ENCODE measurements at regions not wholly inside any gene's neighbourhood (a gene's known extent, or its start where the extent isn't known, plus 50 kb on each side); places are given as distances from the start of the nearest gene placed in this dataset.

GRCh38 chr5:74336297-74336696 lies 304.2 kb downstream of the ENC1 start:
- peak; percentile 40 for DNase-seq

- DNase-seq, result no peak
These were observed 305.7 kb downstream of the ENC1 start for GRCh38 chr5:74334762-74335384.

DNA sequence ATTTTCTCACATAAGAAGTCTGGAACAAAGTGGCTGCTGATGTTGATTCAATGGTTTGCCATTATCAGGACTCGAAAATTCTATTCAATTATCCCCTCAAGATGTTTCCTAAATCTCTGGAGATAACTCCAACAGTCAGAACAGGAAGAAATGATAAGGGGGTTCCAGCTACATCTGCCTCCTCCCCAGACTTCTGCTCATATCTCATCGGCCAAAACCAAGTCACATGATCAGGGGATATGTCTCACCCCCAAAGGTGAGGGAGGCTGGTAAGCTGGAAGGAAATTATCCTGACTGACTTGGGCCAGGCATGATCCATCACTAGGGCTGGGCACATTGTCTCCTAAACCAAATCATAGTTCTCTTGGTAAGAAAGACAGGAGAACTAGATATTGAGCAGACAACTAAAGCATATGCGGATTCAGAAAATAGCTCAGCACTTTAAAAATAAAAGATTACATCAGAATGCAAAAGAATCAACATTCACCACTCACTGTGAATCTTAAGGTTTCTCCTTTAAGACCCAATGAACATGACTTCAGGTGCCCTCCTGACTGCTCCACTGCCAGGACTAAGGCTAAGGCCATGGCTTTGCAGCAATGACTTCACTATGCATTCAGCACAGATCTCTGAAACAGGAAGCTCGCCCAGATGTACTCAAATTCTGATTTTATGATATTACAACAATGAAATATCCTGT lies 306.3 kb downstream of the ENC1 start:
- peak; percentile 35 for DNase-seq

DNA sequence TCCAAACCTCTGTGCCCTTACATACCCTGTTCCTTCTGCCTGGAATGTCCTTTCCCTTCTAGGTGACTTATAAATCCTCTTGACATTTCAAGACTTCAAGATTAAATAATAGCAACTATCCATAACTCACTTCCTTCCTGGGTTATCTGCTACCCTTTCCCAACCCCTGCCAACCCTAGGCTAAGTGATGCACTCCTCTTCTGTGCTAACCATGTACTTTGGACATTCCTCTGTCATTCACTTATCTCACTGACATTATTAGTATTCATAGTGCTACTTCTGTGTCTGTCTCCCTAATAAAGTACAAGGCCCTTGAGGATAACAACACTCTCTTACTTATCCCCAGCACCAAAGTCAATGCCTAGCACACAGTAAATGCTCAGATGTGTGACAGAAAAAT lies 307.1 kb downstream of the ENC1 start:
- no peak for DNase-seq

GRCh38 chr5:74332682-74333081 lies 307.8 kb downstream of the ENC1 start:
- no peak for DNase-seq

- no peak for DNase-seq
These were observed 308.5 kb downstream of the ENC1 start for GRCh38 chr5:74332006-74332405.

DNA sequence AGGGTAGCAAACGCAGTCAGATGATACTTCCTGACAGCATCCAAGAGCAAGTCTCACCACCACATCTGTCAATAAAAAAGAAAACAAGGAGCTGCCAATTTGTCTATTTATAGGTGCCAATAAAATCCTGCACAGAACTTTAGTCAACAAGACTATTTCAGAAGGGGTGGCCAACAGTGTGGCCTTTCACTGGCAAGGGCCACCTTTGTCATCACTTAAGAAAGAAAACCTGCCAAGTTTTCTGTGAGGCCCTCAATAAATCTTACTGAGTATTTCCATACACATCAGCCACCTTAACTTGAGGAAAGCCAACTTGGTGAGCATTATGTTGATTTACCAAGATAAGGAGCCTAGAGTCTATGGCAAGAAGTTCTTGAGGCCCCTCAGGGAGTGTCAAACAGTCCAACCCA lies 312.3 kb downstream of the ENC1 start:
- DNase-seq, result no peak

DNA sequence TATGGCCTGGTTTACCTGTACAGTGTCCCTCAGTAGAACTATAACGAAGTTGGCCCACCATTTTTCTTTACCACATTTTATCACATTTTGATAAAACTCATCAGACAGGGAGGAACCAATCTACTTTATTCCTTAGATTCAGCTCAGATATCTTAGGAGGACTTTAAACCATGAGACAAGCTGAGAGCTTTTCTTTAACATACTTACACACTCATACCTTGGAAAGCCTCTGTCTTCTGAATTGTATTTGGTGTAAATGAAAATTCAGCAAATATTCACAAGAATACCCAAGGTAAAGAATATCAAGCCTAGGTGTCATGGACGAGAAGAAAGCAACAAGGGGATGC lies 313.2 kb downstream of the ENC1 start:
- DNase-seq, result no peak

DNA sequence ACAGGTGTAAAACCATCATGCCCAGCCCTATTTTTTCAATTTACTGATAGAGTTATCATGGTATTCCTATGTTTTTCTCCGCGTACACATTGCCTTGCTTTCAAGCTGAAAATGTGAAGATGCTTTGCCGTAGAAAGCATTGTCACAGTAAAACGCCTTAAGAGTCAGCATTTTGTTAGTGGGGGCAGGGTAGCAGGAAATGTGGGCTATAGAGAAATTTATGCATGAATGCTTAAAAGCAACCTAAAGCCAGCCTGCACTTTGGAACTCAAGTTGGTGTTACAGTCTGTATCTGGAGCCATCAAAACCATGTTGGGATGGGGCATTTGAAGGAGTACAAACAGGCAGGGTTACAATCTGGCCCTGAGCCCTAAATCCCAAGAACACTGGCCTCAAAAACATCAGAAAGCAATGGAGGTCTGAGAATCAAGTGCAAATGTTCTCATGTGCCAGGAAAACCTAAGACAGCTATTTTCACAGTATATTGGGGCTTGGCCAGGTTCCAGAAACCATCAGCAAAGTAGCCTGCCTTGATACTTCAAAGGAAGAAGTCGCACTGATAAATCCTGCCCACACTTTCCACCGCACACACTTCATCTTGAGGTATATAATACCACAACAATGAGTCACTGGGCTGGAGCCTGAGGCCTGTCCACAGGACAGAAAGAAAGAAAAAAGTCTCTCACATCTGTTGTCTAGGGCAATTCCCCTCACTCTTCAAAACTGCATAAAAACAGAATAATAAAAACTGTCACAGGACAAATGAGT lies 313.8 kb downstream of the ENC1 start:
- DNase-seq, result peak; percentile 95

- DNase-seq, result no peak
These were observed 314.7 kb downstream of the ENC1 start for GRCh38 chr5:74325866-74326265.

- DNase-seq, result no peak
These were observed 316.0 kb downstream of the ENC1 start for GRCh38 chr5:74324556-74324955.

- DNase-seq, result peak; percentile 35
These were observed 317.6 kb downstream of the ENC1 start for GRCh38 chr5:74322944-74323343.

DNA sequence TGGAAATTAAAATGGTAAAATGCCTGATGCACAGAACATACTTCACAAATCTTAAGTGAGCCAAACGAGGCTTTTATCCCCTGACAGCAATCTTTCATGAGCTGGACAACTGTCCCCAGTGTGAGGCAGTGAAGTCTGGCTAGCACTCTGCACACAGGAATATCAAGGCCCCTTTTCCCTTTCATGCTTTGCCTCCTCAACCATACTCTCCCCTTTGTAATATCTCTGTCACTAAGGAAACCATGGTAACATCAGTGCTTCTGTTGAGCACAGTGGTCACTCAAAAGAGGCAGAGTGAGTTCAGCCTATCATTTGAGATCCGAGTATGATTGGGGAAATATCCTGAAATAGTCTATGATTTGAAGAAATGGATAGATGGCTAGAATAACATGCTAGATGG lies 318.3 kb downstream of the ENC1 start:
- DNase-seq, result no peak

DNA sequence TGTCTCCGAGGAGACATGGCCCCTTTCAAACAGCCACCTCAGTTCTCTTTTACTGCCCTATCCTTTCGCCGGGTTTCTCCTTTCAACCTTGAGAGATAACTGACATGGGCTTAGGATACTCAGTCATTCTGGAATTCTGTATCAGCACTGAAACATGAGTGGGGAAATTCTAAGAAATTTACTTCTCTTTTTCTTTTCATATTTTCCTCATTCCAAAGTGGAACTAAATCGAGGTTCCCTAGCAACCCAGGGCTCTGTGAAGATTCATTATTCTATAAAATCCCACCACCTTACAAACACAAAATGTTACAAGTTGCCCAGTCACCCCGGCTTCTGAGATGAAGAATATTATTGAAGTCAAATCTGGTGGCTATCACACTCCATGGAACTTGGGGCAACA lies 319.2 kb downstream of the ENC1 start:
- no peak for DNase-seq

DNA sequence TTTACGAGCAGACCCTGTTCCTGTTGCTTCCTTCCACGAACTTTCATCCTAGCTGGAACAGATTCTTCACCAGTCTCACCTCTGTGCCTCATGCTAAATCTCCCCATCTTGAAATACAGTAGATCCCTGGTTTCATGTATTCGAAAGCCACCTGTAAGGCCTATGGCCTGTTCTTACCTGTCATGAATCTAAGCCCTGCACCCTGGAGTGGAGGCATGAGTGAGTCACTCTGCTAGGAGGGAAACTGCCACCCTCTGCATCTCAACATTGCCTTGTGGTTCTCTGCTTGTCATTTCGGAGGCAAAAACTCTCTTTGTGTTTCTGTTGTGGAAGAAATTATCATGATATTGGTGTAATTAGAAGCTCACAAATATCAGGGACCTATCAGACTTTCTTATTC lies 320.0 kb downstream of the ENC1 start:
- DNase-seq, result no peak

DNA sequence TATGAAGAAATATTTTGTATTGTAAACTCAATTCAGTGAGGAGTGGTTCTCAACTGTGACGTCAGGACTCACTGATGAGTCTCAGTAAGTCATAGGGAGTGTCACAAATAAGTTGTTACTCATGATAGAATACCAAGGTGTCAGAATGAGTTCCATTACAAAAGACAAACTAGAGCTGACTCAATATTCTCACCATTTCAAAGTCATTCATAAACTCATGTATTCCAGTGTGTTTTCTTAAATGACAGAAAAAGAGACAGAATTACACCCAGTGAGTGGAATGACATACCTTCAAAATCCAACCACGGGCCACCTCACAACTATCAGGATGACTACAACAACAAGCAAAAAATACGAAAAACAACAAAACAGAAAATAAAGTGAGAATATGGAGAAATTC lies 321.5 kb downstream of the ENC1 start:
- DNase-seq, result no peak

- peak; percentile 58 for DNase-seq
These were observed 324.4 kb downstream of the ENC1 start for GRCh38 chr5:74316064-74316603.

DNA sequence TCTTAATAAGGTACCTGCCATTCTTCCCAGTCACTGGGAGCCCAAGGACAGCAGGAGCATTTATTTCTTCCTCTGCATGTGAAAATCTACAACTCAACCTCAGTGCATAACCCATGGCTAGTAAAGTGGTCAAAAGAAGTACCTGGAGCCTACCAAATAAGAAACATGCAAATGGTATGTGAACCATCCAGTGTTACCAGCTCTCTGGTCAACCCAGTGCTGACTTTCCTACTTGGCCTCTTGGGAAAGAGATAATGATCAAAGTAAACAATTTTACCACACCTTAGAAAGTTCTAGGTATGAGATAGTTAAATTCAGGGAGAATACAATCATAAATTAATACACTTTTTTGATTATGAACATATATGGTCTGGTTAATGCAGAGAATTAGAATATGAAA lies 325.6 kb downstream of the ENC1 start:
- DNase-seq, result no peak

DNA sequence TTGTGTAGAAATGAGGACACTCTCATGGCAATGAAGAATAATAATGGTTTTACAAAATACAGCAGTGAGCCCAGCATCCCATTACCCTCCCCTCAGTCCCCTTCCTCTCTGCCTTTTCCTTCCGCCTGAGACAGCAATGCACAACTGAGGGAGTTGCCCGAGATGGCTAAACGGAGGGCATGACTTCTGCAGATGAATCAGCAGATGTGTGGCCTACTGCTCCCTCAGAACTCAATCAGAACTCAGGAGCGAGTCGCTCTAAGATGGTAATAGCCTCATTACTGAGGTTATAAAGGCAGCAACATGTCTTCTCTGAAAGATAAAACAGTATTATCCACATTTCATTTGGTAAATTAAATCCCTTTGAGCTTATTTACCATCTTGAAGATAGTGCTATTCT lies 326.6 kb downstream of the ENC1 start:
- DNase-seq, result no peak

DNA sequence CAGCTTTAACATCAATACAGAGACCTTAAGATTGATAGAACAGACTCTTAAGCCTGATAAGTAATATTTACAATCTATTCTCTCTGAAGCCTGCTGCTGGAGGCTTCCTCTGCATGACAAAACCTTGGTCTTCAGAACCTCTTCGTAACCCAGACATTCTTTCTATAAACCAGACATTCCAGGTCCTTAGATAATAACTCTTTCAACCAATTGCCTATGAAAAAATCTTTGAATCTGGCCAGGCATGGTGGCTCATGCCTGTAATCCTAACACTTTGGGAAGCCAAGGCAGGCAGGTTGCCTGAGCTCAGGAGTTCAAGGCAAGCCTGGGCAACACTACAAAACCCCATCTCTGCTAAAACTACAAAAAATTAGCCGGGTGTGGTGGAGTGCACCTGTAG lies 327.8 kb downstream of the ENC1 start:
- no peak for DNase-seq

DNA sequence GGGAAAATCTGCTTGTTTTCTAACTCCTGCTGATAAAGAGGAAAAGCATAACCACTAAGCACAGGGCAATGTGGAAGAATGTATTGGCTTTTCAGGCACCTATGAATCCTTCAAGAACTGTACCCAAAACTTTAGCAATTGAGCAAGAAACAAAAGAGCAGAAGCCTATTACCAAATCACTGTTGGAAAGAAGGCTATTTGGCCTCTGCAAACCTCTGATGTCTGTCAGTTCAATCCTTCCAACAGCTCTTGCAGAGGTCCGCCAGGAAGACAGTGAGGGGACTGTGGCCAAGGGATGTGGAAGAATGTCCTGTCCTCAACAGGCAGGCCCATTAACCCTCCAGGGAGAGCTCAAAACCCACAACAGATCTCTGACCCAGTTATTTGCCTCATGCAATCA lies 328.6 kb downstream of the ENC1 start:
- no peak for DNase-seq

DNA sequence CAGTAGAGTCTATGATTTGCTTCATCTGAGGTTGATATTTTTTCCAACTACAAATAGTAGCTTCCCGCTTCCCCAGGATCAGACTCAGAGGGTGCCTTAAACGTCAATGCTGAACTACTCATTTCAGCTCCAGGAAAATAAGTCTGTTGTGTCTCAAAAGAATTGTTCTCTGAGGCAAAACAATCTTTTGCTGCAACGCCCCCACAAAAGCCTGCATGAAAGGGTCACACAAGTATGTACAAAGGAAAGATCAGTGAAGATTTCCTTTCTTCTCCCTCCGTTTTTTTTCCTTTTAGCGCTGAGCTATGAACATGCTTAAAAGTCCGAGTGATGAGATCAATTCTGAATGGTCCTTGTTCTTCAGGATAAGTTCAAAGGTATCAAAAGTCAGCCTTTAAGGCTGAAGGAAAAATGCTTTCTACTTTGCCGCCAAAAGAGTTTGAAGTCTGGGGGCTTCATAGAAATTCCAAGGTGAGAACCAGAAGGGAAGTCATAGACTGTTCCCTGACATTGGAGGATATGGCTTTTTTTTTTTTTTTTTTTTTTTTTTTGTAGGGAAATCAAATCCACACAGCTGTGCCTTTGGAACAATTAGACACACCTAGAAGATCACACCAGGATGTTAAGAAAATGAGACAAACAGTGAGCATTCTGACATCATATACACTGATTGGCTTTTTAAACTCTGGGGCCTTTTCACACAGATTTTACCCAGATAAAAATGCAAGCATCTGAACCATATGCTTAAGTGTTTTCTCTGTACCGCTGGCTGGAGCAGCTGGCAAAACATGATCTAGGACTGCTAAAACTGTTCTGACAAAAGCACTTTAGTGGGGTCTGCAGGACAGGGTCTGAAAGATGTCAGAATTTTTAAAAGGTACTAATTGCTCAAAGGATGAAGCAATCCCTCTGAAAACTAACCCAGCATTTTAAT lies 329.3 kb downstream of the ENC1 start:
- no peak for DNase-seq

- no peak for DNase-seq
These were observed 330.1 kb downstream of the ENC1 start for GRCh38 chr5:74310386-74310785.

Data from hematopoietic multipotent progenitor cell treated with erythropoietin and hydrocortisone succinate and interleukin-3 and kit ligand, for 4 days (in vitro differentiated cells).